AG09309 (cell line): ENCODE measurements at regions not wholly inside any gene's neighbourhood (a gene's known extent, or its start where the extent isn't known, plus 50 kb on each side); places are given as distances from the start of the nearest gene placed in this dataset.
A peak's percentile ranks its signal among the peaks of the same experiment; 100 is the strongest.

ENCODE experiments used
- DNase-seq: peaks from one replicate; pipeline ENCODE4 v3.0.0-alpha.2; 2010; ENCODE audit warnings: low read depth
- H3K4me3 ChIP-seq: 2 replicates; pipeline ENCODE4 v1.5.1; 2011; ENCODE audit warnings: mild to moderate bottlenecking, low read depth, low read length, moderate library complexity; ENCODE audit not compliant: control insufficient read depth
- CTCF ChIP-seq: IDR thresholded peaks from 2 replicates; pipeline ENCODE4 v1.5.1; 2011; ENCODE audit warnings: mild to moderate bottlenecking, low read depth, low read length, inconsistent platforms; ENCODE audit not compliant: insufficient read depth, control insufficient read depth; ENCODE audit errors: missing control alignments

GRCh38 chr9:708182-708550 is 133.3 kb upstream of the DMRT1 start:
- DNase-seq: no peak
- no peak for TF ChIP-seq CTCF
- H3K4me3 ChIP-seq: peak overlapping the region; percentile 22

GRCh38 chr9:708551-709432 is 132.7 kb upstream of the DMRT1 start:
- no peak for TF ChIP-seq CTCF
- H3K4me3 ChIP-seq: peak overlapping the region; percentile 22
- DNase-seq: no peak

- H3K4me3 ChIP-seq: no peak overlapping the region
- TF ChIP-seq CTCF: no peak
- no peak for DNase-seq
Measured at GRCh38 chr9:710951-711745, 130.3 kb upstream of the DMRT1 start.

GRCh38 chr9:711761-712553 is 129.5 kb upstream of the DMRT1 start:
- no peak for TF ChIP-seq CTCF
- no peak for DNase-seq
- H3K4me3 ChIP-seq: no peak overlapping the region

GRCh38 chr9:712643-713042 is 128.9 kb upstream of the DMRT1 start:
- H3K4me3 ChIP-seq: no peak overlapping the region
- TF ChIP-seq CTCF: no peak
- no peak for DNase-seq

- no peak for TF ChIP-seq CTCF
- H3K4me3 ChIP-seq: no peak overlapping the region
- DNase-seq: no peak
Measured at GRCh38 chr9:713091-713490, 128.4 kb upstream of the DMRT1 start.
